ENCODE measurements at regions not wholly inside any gene's neighbourhood (a gene's known extent, or its start where the extent isn't known, plus 50 kb on each side); places are given as distances from the start of the nearest gene placed in this dataset.

DNA sequence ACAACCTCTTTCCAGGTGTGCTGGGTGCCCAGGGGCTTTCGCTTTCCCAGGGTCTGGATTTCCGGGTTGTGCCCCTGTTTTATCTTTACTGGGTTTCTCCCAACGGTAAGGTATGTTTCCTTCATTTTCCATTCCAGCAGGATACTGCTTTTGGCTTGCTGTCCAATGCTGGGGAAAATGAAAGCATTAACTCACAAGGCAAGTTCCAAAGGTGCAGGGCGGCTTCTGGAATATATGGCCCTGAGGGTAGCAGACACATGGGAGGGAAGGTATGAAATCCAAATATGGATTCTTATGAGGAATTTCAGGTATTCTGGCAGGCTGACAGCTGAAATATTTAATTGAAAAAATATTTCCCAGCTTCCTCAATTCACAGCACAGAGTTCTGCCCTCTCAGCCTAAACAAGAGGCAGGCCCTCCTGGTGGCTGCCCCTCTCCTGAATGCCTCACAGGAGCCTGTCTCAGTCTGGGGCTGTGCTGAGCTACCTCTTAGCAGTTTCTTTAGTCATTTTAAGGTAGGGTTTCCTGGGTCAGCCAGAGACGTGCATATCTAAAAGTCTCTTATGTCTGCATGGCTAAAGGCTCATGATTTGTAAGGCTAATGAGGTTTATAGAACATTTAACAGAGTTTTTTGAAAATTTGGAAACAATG lies 318.6 kb upstream of the B3GAT1 start:
- Histone ChIP-seq H3K4me1 (replicated peaks; ENCODE audit: insufficient read depth) (no peaks in the 10 kb centered on the region), H3F3A (ENCODE audit: insufficient read depth, low read depth) (no peaks in the 10 kb centered on the region), H3K9me3 (ENCODE audit: insufficient read depth, low read depth) (no peaks in the 10 kb centered on the region), H3K27me3 (ENCODE audit: insufficient read depth, low read depth) (peaks cover 91% of the 10 kb centered on the region), H3K36me3 (ENCODE audit: low read depth) (no peaks in the 10 kb centered on the region), H3K79me2 (ENCODE audit: low read depth) (no peaks in the 10 kb centered on the region), H3K4me3 (no peak overlapping the region), H3K27ac (no peak overlapping the region), H3K9me2 (ENCODE audit: insufficient read depth) (no peaks in the 10 kb centered on the region), H4K20me1 (ENCODE audit: insufficient read depth) (no peaks in the 10 kb centered on the region), H2AFZ (no peak overlapping the region), H3K4me2 (no peak overlapping the region)
- TF ChIP-seq EZH2 (IDR thresholded peaks at IDR 0.05; ENCODE audit: low read depth): no peak
- TF ChIP-seq, protein P1, sequence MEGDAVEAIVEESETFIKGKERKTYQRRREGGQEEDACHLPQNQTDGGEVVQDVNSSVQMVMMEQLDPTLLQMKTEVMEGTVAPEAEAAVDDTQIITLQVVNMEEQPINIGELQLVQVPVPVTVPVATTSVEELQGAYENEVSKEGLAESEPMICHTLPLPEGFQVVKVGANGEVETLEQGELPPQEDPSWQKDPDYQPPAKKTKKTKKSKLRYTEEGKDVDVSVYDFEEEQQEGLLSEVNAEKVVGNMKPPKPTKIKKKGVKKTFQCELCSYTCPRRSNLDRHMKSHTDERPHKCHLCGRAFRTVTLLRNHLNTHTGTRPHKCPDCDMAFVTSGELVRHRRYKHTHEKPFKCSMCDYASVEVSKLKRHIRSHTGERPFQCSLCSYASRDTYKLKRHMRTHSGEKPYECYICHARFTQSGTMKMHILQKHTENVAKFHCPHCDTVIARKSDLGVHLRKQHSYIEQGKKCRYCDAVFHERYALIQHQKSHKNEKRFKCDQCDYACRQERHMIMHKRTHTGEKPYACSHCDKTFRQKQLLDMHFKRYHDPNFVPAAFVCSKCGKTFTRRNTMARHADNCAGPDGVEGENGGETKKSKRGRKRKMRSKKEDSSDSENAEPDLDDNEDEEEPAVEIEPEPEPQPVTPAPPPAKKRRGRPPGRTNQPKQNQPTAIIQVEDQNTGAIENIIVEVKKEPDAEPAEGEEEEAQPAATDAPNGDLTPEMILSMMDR (conservative IDR thresholded peaks at IDR 0.05): no peak
- no peak for DNase-seq
- intact Hi-C loops (cut with micrococcal nuclease; ENCODE audit: unreplicated experiment): no loop called here
- ChIA-PET CTCF (no interaction called here), POLR2A (ENCODE audit: unreplicated experiment) (no interaction called here)
- BruUV-seq (replicated peaks): no TSS peak

DNA sequence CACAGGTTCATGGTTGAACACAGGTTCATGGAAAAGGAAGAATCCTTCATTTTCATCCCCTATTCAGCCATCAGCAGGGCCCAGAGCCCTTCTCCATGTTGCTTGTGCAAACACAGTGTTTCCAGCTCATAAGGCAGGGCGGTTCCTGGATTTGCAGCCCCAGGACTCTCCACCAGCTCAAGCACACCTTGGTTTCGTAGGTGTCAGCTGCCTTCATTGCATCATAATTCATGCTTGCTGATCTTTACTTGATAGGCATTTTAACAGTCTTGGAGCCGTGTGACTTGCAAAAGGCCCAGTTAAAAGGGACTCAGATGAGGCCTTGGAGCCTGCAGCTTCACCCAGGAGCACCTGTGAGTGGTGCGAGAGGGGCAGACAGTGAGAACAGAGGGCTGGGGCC lies 318.1 kb upstream of the B3GAT1 start:
- Histone ChIP-seq H3K4me2 (no peak overlapping the region), H3K9me3 (ENCODE audit: insufficient read depth, low read depth) (no peaks in the 10 kb centered on the region), H4K20me1 (ENCODE audit: insufficient read depth) (no peaks in the 10 kb centered on the region), H3K4me1 (replicated peaks; ENCODE audit: insufficient read depth) (no peaks in the 10 kb centered on the region), H2AFZ (no peak overlapping the region), H3F3A (ENCODE audit: insufficient read depth, low read depth) (no peaks in the 10 kb centered on the region), H3K27me3 (ENCODE audit: insufficient read depth, low read depth) (peaks cover 96% of the 10 kb centered on the region), H3K4me3 (no peak overlapping the region), H3K79me2 (ENCODE audit: low read depth) (no peaks in the 10 kb centered on the region), H3K27ac (no peak overlapping the region), H3K36me3 (ENCODE audit: low read depth) (no peaks in the 10 kb centered on the region), H3K9me2 (ENCODE audit: insufficient read depth) (no peaks in the 10 kb centered on the region)
- DNase-seq: peak in 1 of 2 experiments; percentile 44
- TF ChIP-seq, protein P1 (conservative IDR thresholded peaks at IDR 0.05): no peak
- no peak for TF ChIP-seq EZH2 (IDR thresholded peaks at IDR 0.05; ENCODE audit: low read depth)
- POLR2A ChIA-PET (ENCODE audit: unreplicated experiment): no interaction called here
- intact Hi-C loops (cut with micrococcal nuclease; ENCODE audit: unreplicated experiment): no loop called here
- BruUV-seq (replicated peaks): no TSS peak
- CTCF ChIA-PET: no interaction called here

DNA sequence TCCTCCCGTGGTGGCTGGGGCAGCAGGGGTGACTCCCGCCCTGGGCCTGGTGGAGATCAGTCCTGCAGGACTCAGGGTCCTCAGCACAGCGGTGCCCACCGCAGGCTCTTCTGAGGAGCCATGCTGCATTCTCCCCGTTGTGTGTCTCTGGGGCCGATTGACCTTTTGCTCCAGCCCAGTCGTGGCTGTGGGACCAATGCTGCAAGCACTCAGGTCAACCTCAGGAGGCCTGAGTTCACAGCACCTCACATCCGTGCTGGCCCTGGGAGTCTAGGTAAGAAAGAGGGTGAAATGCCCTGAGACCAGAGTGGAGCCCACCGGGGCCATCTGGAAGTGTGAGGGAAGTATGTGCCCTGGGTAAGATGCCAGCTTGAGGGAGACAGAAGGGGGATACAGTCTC lies 316.1 kb upstream of the B3GAT1 start:
- intact Hi-C loops (cut with micrococcal nuclease; ENCODE audit: unreplicated experiment): no loop called here
- Histone ChIP-seq H3K4me1 (replicated peaks; ENCODE audit: insufficient read depth) (no peaks in the 10 kb centered on the region), H3K4me3 (no peak overlapping the region), H3K9me2 (ENCODE audit: insufficient read depth) (no peaks in the 10 kb centered on the region), H3K36me3 (ENCODE audit: low read depth) (no peaks in the 10 kb centered on the region), H2AFZ (no peak overlapping the region), H3K27ac (no peak overlapping the region), H3K27me3 (ENCODE audit: insufficient read depth, low read depth) (peaks cover 95% of the 10 kb centered on the region), H3K4me2 (no peak overlapping the region), H3K79me2 (ENCODE audit: low read depth) (no peaks in the 10 kb centered on the region), H3F3A (ENCODE audit: insufficient read depth, low read depth) (no peaks in the 10 kb centered on the region), H4K20me1 (ENCODE audit: insufficient read depth) (no peaks in the 10 kb centered on the region), H3K9me3 (ENCODE audit: insufficient read depth, low read depth) (no peaks in the 10 kb centered on the region)
- no TSS peak for BruUV-seq (replicated peaks)
- ChIA-PET POLR2A (ENCODE audit: unreplicated experiment) (no interaction called here), CTCF (no interaction called here)
- TF ChIP-seq EZH2 (IDR thresholded peaks at IDR 0.05; ENCODE audit: low read depth): no peak
- TF ChIP-seq, protein P1 (conservative IDR thresholded peaks at IDR 0.05): no peak
- DNase-seq: no peak
